ENCODE measurements at regions not wholly inside any gene's neighbourhood (a gene's known extent, or its start where the extent isn't known, plus 50 kb on each side); places are given as distances from the start of the nearest gene placed in this dataset.

GRCh38 chr5:125582352-125582751, 835.9 kb upstream of the ZNF608 start:
- no peak for TF ChIP-seq CTCF (IDR thresholded peaks at IDR 0.05)
- no peak for TF ChIP-seq EP300 (IDR thresholded peaks at IDR 0.05; ENCODE audit: low read depth)
- TF ChIP-seq POLR2AphosphoS5 (IDR thresholded peaks at IDR 0.05) = no peak
- no peak for TF ChIP-seq POLR2A (IDR thresholded peaks at IDR 0.05)
